ENCODE measurements at regions not wholly inside any gene's neighbourhood (a gene's known extent, or its start where the extent isn't known, plus 50 kb on each side); places are given as distances from the start of the nearest gene placed in this dataset.
"Not testable (repeated sequence)": the region's sequence is repeated elsewhere in the genome, so short reads cannot be mapped to it uniquely, and the experiment has no call there.

GRCh38 chr7:70846208-70846607, 285.7 kb upstream of the GALNT17 start:
- DNase-seq: no peak

DNA sequence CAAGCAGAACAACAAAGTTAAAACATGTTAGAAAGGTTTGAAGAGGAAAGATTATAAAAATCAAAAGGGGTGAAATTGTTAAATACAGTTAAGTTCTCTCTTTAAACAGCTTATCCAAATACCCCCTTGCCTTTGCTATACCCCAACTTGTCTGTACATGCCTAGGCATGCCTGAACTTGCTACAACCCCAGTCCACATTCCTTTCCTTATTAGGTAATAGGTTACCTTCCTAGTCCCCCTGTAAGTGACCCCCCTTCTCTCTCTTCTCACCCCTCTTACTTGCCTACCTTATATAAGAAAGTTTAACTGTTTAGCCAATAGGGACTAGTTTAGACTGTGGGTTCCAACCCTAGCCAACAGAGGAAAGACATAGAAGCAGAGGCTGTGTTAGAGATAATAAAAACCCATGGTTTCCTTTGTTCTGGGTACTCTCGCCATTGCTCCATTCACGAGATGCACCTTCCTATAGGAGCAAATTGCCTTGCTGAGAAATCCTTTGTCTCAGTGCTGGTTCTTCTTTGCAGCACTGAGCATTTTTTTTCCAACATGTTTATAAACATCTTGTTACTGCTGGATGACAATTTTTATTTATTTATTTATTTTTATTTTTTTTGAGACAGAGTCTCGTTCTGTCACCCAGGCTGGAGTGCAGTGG, 282.2 kb upstream of the GALNT17 start:
- no peak for DNase-seq

GRCh38 chr7:70855373-70855772, 276.6 kb upstream of the GALNT17 start:
- no peak for DNase-seq

DNA sequence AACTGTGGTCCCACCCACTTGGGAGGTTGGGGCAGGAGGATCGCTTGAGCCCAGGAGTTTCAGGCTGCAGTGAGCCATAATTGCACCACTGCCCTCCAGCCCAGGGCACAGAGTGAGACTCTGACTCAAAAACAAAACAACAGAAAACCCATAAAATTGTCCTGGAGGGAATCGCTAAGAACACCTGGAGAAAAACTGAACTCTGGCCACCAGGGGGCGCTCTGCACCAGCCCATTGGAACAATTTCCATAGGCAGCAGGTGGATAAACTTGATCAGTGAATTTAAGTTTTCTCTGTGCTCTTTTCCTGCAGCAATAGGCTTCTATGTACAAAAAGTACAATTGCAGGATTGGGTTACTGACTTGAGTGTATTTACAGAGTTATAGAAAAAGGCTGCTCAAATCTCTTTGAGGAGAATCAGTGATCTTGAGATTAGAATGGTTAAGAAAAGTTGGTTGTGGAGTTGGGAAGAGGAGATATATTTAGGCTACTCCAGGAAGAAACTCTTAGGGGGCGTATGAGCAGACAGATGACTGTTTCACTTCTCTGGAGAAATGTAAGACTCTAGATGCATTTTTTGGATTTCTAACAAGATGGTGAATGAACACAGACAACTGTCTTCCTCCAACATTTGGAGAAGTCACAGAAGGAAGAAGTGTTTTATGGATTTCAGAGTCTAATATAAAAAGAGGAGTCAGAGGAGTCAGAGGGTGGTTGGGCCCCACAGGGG, 274.9 kb upstream of the GALNT17 start:
- peak; percentile 33 for DNase-seq

- no peak for DNase-seq
These were observed 274.0 kb upstream of the GALNT17 start for GRCh38 chr7:70857793-70858545.

- DNase-seq: no peak
These were observed 264.4 kb upstream of the GALNT17 start for GRCh38 chr7:70867513-70867912.

DNA sequence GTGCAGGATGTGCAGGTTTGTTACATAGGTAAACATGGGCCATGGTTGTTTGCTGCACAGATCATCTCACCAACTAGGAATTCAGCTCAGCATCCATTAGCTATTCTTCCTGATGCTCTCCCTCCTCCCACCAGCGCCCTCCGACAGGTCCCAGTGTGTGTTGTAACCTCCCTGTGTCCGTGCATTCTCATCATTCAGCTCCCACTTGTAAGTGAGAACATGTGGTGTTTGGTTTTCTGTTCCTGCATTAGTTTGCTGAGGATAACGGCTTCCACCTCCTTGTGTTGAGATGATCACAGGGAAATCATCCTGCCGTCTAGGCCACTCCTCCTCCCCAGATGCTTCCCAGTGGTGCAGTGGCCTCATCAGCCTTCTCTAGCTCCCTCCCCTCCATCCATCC, 261.6 kb upstream of the GALNT17 start:
- no peak for DNase-seq

GRCh38 chr7:70872188-70872587, 259.8 kb upstream of the GALNT17 start:
- DNase-seq: no peak

GRCh38 chr7:70881167-70881847, 250.6 kb upstream of the GALNT17 start:
- DNase-seq: no peak

- DNase-seq: no peak
These were observed 248.0 kb upstream of the GALNT17 start for GRCh38 chr7:70883750-70884439.

- no peak for DNase-seq
These were observed 247.5 kb upstream of the GALNT17 start for GRCh38 chr7:70884440-70884764.

DNA sequence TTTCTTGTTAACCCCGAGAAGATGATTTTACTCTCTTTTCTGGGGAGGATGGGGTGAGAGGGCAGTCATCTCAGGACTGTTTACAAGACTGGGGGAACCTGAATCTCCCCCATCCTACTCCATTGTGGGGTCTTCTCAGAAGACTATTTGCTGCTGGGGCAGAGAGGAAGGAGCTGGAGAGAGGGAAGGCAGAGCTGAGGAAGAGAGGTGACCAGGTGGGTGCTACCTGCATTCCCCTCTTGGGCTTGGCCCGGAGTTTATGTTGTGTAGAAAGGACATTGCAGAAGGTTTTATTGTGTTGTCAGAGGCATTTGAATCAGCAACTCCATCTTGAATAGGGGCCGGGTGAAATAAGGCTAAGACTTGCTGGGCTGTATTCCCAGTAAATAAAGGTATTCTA, 247.1 kb upstream of the GALNT17 start:
- no peak for DNase-seq

DNA sequence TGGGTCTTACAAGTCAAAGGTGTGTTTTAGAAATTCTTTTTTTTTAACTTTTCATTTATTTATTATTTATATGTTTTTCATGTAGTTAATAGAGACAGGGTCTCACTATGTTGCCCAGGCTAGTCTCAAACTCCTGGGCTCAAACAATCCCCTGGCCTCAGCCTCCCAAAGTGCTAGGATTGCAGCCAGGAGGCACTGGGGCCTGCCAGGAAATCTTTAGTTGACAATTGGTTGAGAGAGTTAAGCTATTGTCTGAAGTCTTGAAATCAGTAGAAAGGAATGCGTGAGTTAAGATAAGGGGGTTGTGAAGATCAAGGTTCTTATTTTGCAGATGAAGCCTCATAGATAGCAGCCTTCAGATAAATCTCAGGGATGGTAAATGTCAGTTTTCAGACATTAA, 245.4 kb upstream of the GALNT17 start:
- DNase-seq: no peak

- no peak for DNase-seq
These were observed 244.8 kb upstream of the GALNT17 start for GRCh38 chr7:70887186-70887585.

- no peak for DNase-seq
These were observed 241.6 kb upstream of the GALNT17 start for GRCh38 chr7:70890147-70890969.

- no peak for DNase-seq
These were observed 238.5 kb upstream of the GALNT17 start for GRCh38 chr7:70893422-70893821.

DNA sequence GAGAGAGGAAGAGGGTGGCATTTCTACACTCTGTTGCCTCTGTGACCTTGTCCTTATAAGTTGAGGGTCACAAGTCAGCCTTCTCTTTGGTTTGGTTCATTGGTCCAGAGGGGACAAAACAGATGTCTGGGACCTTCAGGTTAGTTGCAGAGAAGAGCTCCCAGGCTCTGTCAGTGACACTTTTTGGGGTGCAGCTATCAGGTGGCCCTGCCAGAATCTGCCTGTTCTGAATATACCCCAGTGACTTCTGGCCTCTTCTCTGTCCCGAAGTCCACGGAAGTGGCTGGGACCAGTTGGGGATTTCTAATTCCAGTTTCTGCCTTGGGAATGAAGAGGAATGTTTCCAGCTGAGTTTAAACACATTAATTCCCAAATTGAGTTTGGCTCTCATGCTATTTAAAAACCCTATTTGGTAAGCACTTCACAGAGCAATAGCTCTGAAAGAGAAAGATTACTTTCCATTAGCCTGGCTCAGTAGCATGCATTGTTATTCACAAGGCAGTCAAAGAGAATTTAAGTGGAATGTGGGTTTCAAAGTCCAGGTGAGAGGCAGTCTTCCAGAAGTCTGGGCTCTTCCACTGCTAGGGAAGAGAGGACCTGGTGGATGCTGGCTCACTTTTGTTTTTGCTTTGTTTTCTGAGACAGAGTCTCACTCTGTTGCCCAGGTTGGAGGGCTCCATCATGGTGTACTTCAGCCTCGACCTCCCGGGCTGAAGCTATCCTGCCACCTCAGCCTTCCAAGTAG, 237.8 kb upstream of the GALNT17 start:
- no peak for DNase-seq

- no peak for DNase-seq
These were observed 237.1 kb upstream of the GALNT17 start for GRCh38 chr7:70894799-70895198.

GRCh38 chr7:70895337-70896200, 236.4 kb upstream of the GALNT17 start:
- not testable (repeated sequence) for DNase-seq

Data from effector CD4-positive, alpha-beta T cell (primary cell).